Liver (tissue), 3 donors: ENCODE measurements at regions not wholly inside any gene's neighbourhood (a gene's known extent, or its start where the extent isn't known, plus 50 kb on each side); places are given as distances from the start of the nearest gene placed in this dataset.

Source experiments
- ATF3 ChIP-seq: IDR thresholded peaks from 2 replicates; pipeline ENCODE4 v1.6.1; 2016; ENCODE audit warnings: antibody characterized with exemption
- GABPA ChIP-seq, 2 donors: IDR thresholded peaks in 1 of 2; conservative IDR thresholded peaks in 1 of 2; 2 replicates each; pipeline ENCODE4 v1.6.1; 2016; ENCODE audit warnings: antibody characterized with exemption in 2 of 2, mild to moderate bottlenecking in 1 of 2, moderate library complexity in 1 of 2
- NR2F2 ChIP-seq: IDR thresholded peaks from 2 replicates; pipeline ENCODE4 v1.6.1; 2016; ENCODE audit warnings: antibody characterized with exemption
- SP1 ChIP-seq: IDR thresholded peaks from 2 replicates; pipeline ENCODE4 v1.6.1; 2018; ENCODE audit warnings: antibody characterized with exemption, mild to moderate bottlenecking
- YY1 ChIP-seq: IDR thresholded peaks from 2 replicates; pipeline ENCODE4 v1.6.1; 2016; ENCODE audit warnings: antibody characterized with exemption, mild to moderate bottlenecking
- TF ChIP-seq, protein P1 (sequence below): fragments of 150-350 bp; IDR thresholded peaks from 2 replicates; pipeline ENCODE4 v1.5.1; 2017; ENCODE audit warnings: improper control_type of control experiment, low read depth, low read length; ENCODE audit not compliant: missing input control
- TF ChIP-seq, protein P2 (sequence below): IDR thresholded peaks from 2 replicates; pipeline ENCODE4 v1.6.1; 2016; ENCODE audit warnings: antibody characterized with exemption, mild to moderate bottlenecking
- donor health status: healthy.
- donor health status: healthy.

DNA sequence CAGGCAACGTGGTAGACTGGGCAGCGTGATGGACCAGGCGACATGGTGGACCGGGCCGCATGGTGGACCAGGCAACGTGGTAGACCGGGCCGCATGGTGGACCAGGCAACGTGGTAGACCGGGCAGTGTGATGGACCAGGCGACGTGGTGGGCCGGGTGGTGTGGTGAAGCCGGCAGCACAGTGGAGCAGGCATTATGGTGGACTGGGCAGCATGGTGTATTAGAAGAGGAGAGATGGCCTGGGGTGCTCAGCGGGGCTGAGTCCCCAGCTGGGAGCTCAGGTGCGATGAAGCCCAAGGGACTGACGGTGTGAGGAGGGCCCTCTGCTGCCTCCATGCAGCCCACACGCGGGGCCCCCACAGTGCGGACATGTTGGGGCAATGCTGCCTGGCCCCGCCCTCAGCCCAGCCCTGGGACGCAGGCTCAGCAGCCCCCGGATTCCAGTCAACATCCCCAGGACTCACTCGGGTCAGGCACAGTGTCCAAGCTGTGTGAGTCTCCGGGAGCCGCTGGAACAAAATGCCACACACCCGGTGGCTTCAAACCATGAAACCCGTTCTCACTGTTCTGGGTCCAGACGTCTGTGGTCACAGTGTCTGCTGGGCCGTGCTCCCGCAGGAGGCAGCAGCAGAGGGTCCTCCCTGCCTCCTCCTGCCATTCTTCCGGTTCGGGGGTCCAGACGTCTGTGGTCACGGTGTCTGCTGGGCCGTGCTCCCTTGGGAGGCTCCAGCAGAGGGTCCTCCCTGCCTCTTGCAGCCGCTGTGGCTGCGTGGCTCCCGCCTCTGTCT is 1084.9 kb downstream of the BRD1 start:
- TF ChIP-seq, protein P1, sequence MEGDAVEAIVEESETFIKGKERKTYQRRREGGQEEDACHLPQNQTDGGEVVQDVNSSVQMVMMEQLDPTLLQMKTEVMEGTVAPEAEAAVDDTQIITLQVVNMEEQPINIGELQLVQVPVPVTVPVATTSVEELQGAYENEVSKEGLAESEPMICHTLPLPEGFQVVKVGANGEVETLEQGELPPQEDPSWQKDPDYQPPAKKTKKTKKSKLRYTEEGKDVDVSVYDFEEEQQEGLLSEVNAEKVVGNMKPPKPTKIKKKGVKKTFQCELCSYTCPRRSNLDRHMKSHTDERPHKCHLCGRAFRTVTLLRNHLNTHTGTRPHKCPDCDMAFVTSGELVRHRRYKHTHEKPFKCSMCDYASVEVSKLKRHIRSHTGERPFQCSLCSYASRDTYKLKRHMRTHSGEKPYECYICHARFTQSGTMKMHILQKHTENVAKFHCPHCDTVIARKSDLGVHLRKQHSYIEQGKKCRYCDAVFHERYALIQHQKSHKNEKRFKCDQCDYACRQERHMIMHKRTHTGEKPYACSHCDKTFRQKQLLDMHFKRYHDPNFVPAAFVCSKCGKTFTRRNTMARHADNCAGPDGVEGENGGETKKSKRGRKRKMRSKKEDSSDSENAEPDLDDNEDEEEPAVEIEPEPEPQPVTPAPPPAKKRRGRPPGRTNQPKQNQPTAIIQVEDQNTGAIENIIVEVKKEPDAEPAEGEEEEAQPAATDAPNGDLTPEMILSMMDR: no peak
- TF ChIP-seq GABPA (IDR thresholded peaks at IDR 0.05 in 1 of 2, conservative IDR thresholded peaks at IDR 0.05 in 1 of 2) (no peak), SP1 (no peak), YY1 (no peak), NR2F2 (no peak), ATF3 (no peak)
- TF ChIP-seq, protein P2, sequence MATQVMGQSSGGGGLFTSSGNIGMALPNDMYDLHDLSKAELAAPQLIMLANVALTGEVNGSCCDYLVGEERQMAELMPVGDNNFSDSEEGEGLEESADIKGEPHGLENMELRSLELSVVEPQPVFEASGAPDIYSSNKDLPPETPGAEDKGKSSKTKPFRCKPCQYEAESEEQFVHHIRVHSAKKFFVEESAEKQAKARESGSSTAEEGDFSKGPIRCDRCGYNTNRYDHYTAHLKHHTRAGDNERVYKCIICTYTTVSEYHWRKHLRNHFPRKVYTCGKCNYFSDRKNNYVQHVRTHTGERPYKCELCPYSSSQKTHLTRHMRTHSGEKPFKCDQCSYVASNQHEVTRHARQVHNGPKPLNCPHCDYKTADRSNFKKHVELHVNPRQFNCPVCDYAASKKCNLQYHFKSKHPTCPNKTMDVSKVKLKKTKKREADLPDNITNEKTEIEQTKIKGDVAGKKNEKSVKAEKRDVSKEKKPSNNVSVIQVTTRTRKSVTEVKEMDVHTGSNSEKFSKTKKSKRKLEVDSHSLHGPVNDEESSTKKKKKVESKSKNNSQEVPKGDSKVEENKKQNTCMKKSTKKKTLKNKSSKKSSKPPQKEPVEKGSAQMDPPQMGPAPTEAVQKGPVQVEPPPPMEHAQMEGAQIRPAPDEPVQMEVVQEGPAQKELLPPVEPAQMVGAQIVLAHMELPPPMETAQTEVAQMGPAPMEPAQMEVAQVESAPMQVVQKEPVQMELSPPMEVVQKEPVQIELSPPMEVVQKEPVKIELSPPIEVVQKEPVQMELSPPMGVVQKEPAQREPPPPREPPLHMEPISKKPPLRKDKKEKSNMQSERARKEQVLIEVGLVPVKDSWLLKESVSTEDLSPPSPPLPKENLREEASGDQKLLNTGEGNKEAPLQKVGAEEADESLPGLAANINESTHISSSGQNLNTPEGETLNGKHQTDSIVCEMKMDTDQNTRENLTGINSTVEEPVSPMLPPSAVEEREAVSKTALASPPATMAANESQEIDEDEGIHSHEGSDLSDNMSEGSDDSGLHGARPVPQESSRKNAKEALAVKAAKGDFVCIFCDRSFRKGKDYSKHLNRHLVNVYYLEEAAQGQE: no peak
